HG03095 (cell line): ENCODE measurements at regions not wholly inside any gene's neighbourhood (a gene's known extent, or its start where the extent isn't known, plus 50 kb on each side); places are given as distances from the start of the nearest gene placed in this dataset.
"Not testable (repeated sequence)": the region's sequence is repeated elsewhere in the genome, so short reads cannot be mapped to it uniquely, and the experiment has no call there.

Source experiments
- ATAC-seq: cut with Tn5 transposase; IDR thresholded peaks from one replicate; pipeline ENCODE4 v1.9.1; 2021; ENCODE audit warnings: moderate library complexity; ENCODE audit not compliant: unreplicated experiment

DNA sequence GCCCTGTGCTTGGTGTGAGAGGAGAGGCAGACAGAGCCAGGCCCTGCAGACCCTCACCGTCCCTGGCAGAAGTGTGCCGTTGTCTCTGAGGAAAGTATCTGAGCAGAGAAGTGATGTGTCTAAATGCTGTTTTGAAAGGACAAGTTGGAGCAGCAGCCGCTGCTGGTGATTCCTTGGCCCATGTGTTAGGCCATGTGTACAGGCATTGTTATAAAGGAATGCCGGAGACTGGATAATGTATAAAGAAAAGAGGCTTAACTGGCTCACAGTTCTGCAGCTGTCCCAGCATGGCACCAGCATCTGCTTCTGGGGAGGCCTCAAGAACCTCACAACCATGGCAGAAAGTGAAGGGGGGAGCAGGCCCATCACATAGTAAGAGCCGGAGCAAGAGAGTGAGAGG, 334.6 kb upstream of the ATP10A start:
- ATAC-seq, result no peak

DNA sequence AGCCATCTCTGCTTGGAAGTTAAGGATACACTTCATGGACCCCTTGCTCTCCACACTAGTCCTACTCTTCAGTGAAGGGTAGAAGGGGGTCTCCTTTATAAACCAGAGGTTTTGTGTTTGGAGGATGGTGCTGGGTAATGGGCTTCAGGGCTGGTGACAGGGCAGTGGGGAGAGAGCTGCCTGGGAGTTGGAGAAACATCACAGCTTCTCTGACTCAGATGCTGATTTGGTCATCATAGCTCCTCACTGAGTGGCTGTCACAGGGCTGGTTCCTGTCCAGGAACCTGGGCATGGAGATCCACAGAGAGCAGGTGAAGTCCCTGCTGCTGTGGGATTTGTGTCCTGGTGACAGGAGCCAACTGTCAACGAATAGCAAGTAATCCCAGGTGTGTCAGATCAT, 333.9 kb upstream of the ATP10A start:
- no peak for ATAC-seq

DNA sequence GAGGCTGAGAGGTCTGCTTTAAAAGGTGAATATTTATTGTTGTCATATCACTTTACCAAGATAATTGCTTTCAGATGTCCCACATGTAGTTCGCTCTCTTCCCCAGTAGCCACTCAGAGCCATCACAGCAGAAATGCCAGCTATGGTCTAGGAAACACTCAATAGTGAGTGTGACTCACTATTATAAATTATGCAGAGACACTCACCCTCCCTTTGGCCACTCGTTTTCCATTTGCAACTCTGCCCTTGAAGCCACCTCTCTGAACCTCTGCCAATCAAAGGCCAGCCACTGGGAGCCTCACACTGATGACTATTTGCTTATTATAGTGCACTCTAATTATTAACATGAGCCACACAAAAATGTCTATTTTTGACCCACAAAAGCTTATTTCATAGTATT, 328.1 kb upstream of the ATP10A start:
- no peak for ATAC-seq

DNA sequence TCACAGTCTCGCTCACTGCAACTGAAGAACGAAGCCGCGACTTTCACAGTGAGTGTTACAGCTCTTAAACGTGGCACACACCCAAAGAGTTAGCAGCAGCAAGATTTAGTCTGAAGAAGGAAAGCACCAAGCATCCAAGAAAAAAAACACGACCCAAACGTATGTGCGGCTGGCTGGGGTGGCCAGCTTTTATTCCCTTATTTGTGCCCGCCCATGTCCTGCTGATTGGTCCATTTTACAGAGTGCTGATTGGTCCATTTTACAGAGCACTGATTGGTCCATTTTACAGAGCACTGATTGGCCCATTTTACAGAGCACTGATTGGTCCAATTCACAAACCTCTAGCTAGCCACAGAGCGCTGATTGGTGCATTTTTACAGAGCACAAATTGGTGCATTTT, 323.0 kb upstream of the ATP10A start:
- ATAC-seq, result not testable (repeated sequence)

DNA sequence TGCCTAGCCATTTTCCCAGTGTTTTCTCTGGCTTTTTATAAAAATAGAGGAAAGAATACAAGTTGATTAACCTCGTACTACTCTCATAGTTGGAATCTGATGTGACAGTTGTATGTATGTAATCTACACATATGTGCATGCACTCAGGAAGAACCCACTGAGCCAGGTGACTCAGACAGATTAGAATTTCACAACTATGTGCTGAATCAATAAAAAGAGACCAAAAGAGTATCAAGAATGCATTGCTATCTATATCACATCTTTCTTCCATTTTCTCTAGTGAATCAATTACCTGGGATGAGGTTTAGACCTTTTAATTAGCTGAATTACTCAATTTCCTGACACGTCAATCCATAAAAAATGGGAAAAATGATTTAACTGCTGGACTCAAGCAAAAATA, 319.3 kb upstream of the ATP10A start:
- no peak for ATAC-seq

DNA sequence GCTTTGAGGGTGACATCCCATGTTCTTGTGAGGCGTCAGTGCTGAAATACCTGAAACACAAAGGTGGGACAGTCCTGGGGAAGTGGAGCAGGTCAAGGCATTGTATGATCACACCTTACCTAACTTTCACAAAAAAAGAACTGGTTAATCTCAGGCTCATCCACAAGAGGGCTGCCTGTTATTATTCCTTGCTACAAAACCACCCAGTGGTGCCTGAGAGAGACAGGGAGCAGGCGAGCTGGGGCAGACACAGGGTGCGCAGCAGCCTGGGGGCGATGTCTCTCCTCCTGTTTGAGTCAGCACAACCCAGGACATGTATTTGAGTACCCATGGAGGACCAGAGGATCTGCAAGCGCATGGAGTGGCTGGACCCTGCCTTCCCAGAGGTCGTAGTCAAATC, 316.8 kb upstream of the ATP10A start:
- ATAC-seq, result no peak

DNA sequence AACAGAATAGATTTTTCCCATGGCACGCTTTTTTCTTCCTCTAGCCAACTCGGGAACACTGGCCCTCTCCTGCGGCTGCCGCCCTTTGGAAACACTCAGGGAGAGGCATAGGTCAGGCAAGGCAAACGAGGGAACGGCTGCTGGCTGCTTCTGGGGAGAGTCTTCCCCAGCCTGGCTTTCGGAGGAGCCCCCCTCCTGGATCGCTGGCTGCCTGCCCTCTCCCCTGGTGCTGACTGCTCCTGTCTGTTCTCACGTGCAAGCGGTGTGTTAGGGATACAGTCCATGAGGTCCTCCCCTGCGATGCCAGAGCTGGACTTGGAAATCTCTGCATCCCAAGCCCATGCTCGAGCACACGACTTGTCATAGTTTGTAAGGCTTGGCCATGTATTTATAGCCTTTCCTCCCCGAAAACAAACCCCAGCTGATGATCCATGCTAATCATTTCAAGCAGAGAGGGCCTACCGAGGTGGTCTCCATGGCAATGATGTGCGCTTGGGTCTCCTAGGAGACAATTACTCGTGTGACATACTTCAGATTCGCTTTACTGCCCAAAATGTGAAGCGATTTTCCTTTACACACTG, 315.6 kb upstream of the ATP10A start:
- no peak for ATAC-seq

DNA sequence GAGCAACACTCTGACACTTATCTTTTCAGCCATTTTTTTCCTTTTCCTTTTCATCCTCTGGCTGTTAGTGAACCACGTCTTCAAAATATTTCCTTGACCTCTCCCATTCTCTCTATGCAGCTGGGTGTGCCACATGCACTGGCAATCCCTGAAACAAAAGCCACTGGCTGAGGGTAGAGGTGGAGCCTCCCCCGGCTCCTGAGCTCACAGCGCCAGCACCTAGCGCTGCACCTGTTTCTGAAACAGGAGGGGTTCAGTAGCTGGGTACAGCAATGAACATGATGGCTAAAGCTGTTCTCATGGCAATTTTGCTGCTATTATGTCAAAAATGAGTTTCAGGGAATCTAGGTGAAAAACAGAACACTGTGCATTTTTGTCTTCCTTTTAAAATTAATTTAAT, 314.7 kb upstream of the ATP10A start:
- no peak for ATAC-seq

DNA sequence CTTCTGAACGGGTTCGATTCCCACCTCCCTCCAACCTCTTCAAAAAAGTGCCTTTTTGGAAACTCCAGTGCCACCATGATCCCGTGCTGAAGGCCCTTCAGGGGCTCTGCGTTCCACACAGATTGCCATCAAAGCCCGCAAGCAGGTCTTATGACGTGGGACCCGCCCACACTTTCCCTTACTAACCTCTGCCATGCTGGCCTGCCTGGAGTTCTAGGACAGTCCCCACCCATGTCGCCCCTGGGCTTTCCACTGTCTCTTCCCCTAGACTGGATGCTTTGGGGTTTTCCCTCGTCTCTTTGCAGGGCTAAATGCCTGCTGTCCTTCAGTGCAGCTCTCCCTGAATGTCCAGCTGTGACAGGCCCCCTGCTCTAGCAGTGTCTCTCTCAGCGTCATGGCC, 313.7 kb upstream of the ATP10A start:
- ATAC-seq, result no peak

DNA sequence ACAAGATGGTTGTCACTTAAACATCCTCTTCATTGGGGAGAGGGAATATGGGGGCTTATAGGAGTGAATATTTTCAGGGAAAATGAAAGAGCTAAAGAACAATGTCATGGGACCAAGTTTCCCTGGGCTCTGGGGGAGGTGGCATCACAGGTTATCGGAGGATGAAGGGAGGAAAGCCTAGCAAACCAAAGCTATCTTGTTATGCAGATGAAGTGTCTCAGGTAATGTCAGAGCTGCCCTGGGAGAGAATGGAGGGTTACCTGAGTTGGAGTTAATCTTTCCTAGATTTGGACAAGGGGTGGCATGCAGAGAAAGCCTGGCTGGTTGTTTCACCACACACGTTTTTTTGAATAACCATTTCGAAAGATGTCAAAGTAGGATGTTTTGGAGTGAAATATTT, 308.1 kb upstream of the ATP10A start:
- no peak for ATAC-seq

DNA sequence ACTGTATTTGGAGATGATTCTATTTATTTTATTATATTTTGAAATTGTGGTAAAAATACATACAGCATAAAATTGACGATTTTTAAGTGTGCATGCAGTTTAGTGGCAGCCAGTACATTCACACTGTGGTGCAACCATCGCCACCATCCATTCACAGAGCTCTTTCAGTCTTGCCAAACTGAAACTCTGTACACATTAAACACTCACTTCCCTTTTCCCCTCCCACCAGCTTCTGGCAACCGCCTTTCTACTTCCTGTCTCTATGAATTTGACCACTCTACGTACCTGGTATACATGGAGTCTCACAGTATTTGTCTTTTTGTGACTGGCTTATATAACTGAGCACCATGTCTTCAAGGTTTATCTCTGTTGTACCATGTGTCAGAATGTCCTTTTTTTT, 303.3 kb upstream of the ATP10A start:
- no peak for ATAC-seq

DNA sequence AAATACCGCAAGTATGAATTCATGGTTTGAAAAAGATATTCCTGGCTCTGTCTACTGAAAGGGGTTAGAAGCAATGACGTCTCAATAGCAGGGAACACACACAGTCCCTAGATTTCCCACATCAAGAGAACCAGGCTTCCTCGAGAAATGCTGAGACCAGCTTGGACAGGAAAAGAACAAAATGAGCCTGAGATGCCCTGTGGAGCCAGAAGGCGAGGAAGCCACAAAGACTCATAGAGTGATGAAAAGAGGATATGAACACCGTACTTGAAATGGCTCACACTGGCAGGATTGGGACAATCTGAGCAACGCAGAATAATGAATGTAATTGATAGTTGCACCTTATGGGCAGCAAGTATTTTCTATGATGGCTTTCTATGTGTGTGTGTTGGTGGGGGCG, 302.4 kb upstream of the ATP10A start:
- no peak for ATAC-seq

DNA sequence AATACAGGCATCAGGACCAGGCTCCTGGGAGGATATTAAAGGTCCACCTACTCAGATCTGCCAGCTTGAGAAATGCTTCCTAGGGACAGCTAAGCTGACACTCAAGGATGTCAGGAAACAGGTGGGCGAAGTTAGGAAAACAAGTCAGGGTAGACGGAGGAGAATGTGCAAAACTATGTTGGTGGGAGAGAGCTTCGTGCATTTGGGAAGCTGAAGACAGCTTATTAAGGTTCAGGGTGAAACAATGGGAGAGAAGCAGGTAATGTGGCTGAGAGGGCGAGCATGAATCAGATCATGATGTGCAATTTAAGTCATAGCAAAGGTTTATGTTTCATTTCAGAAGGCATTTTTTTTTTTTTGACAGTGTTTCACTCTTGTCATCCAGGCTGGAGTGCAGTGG, 297.2 kb upstream of the ATP10A start:
- no peak for ATAC-seq

DNA sequence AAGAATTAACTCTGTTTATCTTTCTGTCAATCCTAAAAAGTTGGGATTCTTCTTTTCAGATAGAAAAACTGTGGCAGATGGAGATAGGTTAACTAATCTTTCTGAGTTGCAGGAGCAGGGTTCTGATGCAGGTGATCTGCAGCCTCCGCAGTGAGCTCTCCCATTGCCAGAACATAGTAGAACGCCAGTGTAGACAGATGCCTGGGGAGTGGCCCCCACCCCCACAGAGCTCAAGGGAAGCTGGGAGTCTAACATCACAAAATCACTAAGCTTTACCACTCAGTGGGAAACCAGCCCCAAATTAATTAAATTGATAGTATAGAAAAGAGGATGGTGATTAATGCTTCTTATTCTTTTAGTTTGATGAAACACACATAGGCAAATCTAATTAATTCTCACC, 295.0 kb upstream of the ATP10A start:
- ATAC-seq, result no peak

DNA sequence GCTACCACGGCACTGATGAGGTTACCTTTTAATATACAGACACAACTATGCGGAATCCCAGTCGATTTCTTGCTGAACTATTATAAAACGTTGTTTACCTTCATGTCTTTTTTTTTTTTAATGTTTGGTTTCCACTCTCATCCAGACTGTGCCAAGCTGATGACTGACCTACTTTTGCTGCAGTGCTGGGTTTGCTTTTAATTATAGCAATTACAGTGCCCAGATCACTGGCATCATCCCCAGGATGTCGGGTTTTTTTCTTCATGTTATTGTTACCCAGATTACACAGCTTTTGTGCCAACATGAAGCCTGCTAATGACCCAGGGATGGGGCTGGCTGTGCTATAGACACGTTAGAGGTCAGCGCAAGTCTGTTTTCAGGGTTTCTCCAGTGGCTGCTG, 294.0 kb upstream of the ATP10A start:
- no peak for ATAC-seq

DNA sequence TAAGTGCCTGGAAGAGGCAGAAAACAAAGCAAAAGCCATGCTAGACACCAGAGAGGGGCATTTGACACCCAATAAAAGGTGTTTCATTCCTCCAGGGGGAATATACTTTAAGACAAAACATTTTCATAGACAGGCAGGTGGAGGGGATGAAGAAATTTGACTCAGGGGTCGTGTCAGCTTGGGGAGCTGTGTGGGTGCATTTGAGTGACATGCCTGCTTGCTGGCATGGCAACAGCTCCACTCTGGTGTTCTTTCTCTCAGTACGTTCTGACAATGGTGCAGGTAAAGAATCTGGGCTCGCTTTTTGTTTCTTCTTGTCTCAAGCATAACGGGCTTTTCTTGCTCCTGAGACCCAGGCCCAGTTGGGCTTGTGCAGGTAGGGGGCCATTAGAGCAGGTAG, 292.9 kb upstream of the ATP10A start:
- no peak for ATAC-seq

DNA sequence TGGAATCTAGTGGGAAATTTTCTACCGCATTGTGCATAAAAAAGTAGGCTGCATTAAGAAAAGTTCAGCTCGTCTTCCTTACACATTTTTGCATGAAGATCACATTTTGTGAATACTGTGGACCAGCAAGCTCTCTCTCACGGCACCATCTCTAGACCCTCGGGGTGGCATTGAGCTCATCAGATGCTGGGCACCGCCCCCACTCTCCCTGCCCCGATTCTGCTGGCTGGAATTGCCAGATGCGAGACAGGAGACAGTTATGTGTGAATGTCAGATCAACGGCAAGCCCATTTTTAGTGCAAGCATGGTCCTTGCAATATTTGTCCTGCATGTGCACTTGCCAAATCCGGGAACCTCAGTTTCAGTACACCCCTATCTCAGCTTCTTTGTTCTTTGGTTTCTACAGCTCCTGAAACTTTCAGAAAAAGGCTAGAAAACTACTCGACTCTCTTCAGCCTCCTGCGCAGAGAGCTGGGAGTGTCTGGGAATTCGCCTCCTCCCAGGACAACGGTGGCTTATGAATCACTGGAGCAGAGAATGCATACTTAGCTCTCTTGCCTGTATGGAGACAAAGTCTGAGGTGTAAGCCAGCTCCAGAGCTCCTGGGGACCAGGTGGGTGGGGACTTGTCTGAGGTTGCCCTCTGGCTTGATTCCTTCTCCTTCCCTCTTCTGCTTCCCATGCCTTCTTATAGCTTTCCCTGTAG, 285.2 kb upstream of the ATP10A start:
- ATAC-seq, result no peak

DNA sequence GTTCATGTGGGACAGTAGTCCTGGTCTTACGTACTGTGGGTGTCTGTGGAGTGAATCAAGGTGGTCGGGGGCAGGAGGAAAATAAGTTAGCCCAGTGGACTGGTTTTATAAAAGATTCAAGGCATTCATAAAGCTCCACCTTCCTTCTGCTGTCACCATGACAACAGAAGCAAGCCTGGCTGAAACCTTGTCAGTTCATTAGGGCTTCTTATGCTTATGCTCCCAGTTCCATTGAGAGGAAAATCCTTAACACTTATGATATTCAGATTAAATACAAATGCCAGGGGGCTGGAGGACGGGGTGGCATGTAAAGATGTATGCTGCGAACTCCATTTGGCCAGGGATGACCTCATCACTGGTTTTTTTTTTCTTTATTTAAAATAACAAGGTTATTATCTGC, 283.1 kb upstream of the ATP10A start:
- ATAC-seq, result no peak

DNA sequence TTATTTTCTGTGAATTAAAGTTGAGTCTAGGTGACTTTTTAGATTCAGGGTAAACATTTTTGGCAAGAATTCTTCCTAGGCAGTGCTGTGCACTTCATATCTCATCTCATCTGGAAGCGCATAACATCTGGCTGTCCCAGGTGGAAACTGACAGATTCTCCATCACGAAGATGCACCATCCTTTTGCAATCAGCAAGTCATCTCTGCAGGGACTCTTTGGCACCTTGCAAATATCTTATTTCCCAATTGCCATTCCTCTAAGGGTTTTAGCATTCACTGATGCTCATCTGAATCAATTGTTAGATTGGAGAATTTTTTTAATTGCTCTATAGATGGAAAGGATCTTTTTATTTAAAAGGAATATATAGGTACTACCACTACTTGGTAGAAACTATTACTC, 282.7 kb upstream of the ATP10A start:
- no peak for ATAC-seq

DNA sequence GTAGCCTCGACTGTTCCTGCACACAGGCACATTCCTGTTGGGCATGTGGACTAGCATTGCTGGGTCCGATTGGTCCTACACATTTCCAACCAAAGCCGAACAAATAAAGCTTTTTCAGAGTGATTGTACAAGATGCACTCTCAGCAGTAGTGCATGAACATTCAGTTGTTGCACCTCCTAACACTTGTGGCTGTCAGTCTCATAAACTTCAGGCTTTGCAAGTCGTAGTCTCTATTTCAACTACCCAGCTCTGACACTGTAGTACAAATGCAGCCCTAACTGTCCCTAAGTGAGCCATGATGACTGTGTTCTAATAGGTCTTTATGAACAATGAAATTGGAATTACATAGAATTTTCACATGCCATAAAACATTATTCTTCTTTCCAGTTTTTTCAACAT, 281.7 kb upstream of the ATP10A start:
- ATAC-seq, result no peak

DNA sequence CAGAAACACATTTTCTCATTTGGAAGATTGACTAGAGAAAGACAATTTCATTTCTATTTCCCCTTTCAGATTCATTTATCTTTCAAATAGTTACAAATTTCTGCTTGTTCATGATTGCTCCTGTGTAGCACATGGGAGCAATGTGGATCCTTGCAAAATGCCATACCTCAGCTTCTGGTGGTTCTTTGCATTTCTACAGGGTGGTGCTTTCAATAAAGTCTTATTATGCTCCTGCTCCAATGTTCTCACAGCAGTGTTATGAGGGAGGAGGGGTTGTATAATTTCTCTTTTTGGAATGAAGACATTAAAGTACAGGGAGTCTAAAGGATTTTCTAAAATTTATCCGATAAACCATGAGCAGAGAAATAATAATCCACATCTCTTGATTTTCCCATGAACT, 280.1 kb upstream of the ATP10A start:
- no peak for ATAC-seq

DNA sequence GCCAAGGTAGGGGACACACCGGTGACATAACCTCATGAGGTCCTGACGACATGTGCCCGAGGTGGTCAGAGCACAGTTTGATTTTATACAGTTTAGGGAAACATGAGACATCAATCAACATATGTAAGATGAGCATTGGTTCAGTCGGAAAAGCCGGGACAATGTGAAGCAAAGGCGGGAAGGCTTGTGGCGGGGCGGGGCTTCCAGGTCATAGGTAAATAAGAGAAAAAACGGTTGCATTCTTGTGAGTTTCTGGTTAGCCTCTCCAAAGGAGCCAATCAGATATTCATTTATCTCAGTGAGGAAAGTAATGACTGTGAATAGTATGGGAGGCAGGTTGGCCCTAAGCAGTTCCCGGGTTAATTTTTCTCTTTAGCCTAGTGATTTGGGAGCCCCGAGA, 271.7 kb upstream of the ATP10A start:
- no peak for ATAC-seq

DNA sequence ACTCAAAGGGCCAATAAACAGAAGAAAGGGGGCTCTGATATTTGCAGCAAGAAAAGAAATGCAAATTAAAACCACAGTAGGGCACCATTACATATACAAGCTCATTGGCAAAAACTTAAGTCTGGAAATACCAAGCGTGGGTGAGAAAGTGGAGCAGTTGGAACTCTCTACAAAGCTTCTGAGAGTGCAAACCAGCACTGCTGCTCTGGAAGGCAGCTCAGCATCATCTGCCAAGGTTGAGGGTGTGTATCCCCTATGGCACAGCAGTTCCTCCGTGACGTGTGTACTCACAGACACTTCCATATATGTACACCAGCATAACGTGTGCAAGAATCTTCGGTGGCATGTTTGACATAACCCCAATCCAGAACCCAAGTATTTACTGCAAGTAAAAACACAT, 271.0 kb upstream of the ATP10A start:
- no peak for ATAC-seq
